Uterus (tissue), 3 donors: ENCODE measurements at regions not wholly inside any gene's neighbourhood (a gene's known extent, or its start where the extent isn't known, plus 50 kb on each side); places are given as distances from the start of the nearest gene placed in this dataset.

ENCODE experiments used
- DNase-seq, 2 donors: peaks; one replicate each; pipeline ENCODE4 v3.0.0-alpha.2; 2019 to 2020
- H3K27ac ChIP-seq, 2 donors: fragments of 200-600 bp; sonication (generic); 1 replicate in 1 of 2; 2 replicates in 1 of 2; pipeline ENCODE4 v1.5.1; 2016 to 2018
- H3K27me3 ChIP-seq, 2 donors: fragments of 200-600 bp; sonication (generic); one replicate each; pipeline ENCODE4 v1.5.1; 2018 to 2019; ENCODE audit warnings: control low read depth in 1 of 2
- H3K36me3 ChIP-seq, 2 donors: fragments of 200-600 bp; sonication (generic); one replicate each; pipeline ENCODE4 v1.5.1; 2019; ENCODE audit warnings: control low read depth in 1 of 2
- H3K4me1 ChIP-seq, 2 donors: fragments of 200-600 bp; sonication (generic); one replicate each; pipeline ENCODE4 v1.5.1; 2018 to 2019; ENCODE audit warnings: control low read depth in 1 of 2
- H3K4me3 ChIP-seq, 2 donors: fragments of 200-600 bp; sonication (generic); 1 replicate in 1 of 2; 2 replicates in 1 of 2; pipeline ENCODE4 v1.5.1; 2018 to 2019; ENCODE audit warnings: mild to moderate bottlenecking in 1 of 2
- H3K9me3 ChIP-seq, 2 donors: fragments of 200-600 bp; sonication (generic); one replicate each; pipeline ENCODE4 v1.5.1; 2019; ENCODE audit warnings: control low read depth in 1 of 2
- CTCF ChIP-seq, 4 experiments: fragments of 200-600 bp in 2 of 4; fragments of 450-650 bp in 2 of 4; sonication (generic) in 2 of 4; IDR thresholded peaks; one replicate each; pipeline ENCODE4 v1.5.1; 2016 to 2019; ENCODE audit warnings: antibody characterized with exemption in 4 of 4, mild to moderate bottlenecking in 2 of 4, moderate library complexity in 1 of 4
- POLR2A ChIP-seq, 2 donors: fragments of 450-650 bp; IDR thresholded peaks; one replicate each; pipeline ENCODE4 v1.6.1; 2016; ENCODE audit warnings: antibody characterized with exemption in 2 of 2, mild to moderate bottlenecking in 1 of 2, moderate library complexity in 1 of 2
- intact Hi-C: fragments of 100-400 bp; cut with DNase I; formaldehyde crosslinking; loops from one replicate; pipeline ENCODE4 v1.15.1; 2023; ENCODE audit warnings: low total_unique reads
- donor health status: DM: yes; HTN: yes; CAD: no.

DNA sequence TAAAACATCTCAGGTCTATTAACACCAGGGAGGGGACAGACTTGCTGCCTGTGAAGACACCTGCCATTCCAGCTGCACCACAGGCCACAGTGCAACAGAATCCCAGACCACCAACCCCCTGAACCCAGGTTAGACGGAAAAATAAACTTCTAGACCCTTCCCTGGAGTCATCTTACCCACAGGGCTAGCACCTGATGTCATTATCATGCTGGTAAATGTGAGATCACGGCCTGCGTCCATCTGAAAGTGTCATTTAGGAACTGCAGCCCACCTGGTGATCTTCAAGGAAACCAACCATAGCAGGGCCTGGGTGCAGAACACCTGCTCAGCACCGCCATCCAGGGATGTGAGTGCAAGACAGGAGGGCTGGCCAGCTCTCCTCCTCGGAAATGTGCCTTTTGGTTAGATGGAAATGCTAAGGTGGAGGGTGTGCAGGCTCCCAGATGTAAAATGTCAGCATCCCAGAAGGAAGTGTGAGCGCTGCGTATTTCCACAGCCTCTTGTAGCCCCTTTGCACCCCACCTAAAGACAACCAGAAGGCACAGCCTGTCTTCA is 80.8 kb downstream of the PTGR3 start:
- intact Hi-C loops: no loop called here

GRCh38 chr18:75127143-75128021 is 81.6 kb downstream of the PTGR3 start:
- Histone ChIP-seq H3K36me3 (no peaks in the 10 kb centered on the region), H3K4me1 (no peaks in the 10 kb centered on the region), H3K27me3 (no peaks in the 10 kb centered on the region), H3K27ac (no peak overlapping the region), H3K9me3 (no peaks in the 10 kb centered on the region), H3K4me3 (no peak overlapping the region)
- TF ChIP-seq CTCF (IDR thresholded peaks at IDR 0.05) (no peak), POLR2A (IDR thresholded peaks at IDR 0.05) (no peak)
- intact Hi-C loops: no loop called here
- DNase-seq: no peak

More for the DNA sequence above, 80.8 kb downstream of the PTGR3 start:
- TF ChIP-seq POLR2A (IDR thresholded peaks at IDR 0.05): no peak
- TF ChIP-seq CTCF (IDR thresholded peaks at IDR 0.05): no peak
- Histone ChIP-seq H3K4me1 (no peaks in the 10 kb centered on the region), H3K9me3 (no peaks in the 10 kb centered on the region), H3K4me3 (no peak overlapping the region), H3K27me3 (no peaks in the 10 kb centered on the region), H3K36me3 (no peaks in the 10 kb centered on the region), H3K27ac (no peak overlapping the region)
- DNase-seq: no peak

DNA sequence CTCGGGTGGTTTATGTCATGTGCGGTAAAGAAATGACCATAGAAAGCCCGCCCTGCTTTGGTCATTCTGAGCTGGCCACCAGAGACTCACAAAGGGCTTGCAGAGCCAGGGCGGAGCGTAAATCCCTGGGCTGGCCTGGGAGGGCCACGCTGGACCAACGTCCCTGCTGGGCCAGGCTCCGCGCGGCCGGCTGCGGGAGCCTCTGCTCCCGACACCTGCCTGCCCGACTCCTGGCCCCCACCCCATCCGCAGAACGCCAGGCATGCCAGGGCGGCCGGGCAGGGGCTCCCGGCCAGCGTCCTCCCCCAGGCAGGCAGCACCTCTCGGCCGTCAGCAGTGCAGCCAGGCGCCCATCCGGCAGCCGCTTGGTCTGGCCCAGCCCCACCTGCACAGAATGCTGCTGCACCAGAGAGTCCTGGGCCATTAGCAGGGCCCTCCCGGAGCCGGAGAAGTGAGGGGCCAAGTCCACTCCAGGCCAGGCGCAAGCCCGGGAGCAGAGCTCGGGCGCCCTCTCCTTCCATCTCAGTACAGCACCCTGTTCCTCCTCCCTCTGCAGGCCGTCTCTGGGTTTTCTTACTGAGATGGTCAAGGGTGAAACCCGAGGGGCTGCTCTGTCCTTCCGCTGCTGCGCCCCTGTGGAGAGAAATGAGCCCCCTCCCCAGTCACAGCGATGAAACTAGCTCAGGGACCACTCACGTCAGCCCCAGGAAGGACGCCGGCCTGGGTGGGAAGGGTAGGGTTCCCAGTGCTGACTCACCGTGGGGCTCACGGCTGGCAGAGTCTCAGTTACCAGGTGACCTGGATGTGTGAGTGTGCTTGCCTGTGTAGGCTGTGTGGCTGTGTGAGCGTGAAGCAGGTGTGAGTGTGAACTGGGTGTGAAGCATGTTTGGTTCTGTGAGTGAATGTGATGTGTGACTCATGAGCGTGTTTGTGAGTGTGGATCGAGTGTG is 83.3 kb downstream of the PTGR3 start:
- H3K27ac ChIP-seq: no peak overlapping the region
- no peak for DNase-seq
- intact Hi-C loops: no loop called here

GRCh38 chr18:75124991-75125381 is 84.0 kb downstream of the PTGR3 start:
- Histone ChIP-seq H3K9me3 (no peaks in the 10 kb centered on the region), H3K4me1 (no peaks in the 10 kb centered on the region), H3K27me3 (no peaks in the 10 kb centered on the region), H3K27ac (no peak overlapping the region), H3K36me3 (no peaks in the 10 kb centered on the region), H3K4me3 (no peak overlapping the region)
- DNase-seq: no peak
- intact Hi-C loops: no loop called here
- TF ChIP-seq CTCF (IDR thresholded peaks at IDR 0.05): no peak
- TF ChIP-seq POLR2A (IDR thresholded peaks at IDR 0.05): no peak

More for the DNA sequence above, 83.3 kb downstream of the PTGR3 start:
- H3K9me3 ChIP-seq: no peaks in the 10 kb centered on the region
- no peaks in the 10 kb centered on the region for H3K4me1 ChIP-seq
- TF ChIP-seq CTCF (IDR thresholded peaks at IDR 0.05) (no peak), POLR2A (IDR thresholded peaks at IDR 0.05) (no peak)
- no peak overlapping the region for H3K4me3 ChIP-seq
- H3K27me3 ChIP-seq: no peaks in the 10 kb centered on the region
- H3K36me3 ChIP-seq: no peaks in the 10 kb centered on the region
